CD4-positive, alpha-beta T cell treated with Interleukin-12 subunit alpha and Interleukin-12 subunit beta, for 1 hour (primary cell): ENCODE measurements at regions not wholly inside any gene's neighbourhood (a gene's known extent, or its start where the extent isn't known, plus 50 kb on each side); places are given as distances from the start of the nearest gene placed in this dataset.
A peak's percentile ranks its signal among the peaks of the same experiment; 100 is the strongest.
"Not testable (repeated sequence)": the region's sequence is repeated elsewhere in the genome, so short reads cannot be mapped to it uniquely, and the experiment has no call there.

ENCODE experiments used
- DNase-seq: peaks from one replicate; pipeline ENCODE4 v3.0.0-alpha.2; 2020

DNA sequence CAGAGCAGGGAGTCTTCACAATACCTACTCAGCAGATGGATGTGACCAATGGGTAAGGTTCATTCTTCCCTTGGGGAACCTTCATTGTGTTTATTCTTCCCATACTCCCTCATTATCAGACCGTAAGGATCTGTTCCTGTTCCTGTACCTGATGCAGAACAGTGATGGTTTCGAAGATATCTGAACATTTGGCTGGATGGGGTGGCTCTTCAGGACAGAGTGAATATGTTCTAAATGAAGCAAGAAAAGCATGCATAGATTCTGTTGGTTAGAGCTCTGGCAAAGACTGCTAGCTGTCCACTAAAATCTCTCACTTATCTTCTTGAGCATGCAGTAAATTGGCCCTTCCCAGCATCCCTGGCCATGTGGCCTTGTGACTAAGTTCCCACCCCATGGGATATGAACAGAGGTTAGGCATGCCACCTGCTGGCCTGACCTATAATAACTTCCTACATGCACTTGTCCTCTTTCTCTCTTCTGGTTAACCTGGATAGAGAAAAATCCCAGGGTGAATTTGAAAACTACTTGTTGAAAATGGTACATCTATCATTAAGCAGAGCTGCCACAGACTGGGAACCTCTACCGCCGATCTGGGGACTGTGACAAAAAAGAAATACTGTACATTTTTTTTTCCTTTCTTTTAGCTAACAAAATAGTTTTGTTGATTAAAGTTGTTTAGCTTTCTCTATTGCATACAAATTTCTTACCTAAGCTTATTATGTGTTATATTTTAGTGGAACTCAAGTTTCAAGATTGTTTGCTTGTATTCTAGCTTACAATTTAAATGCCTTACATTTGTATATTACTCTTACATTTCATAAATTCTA lies 60.0 kb upstream of the BANK1 start:
- peak; percentile 51 for DNase-seq

DNA sequence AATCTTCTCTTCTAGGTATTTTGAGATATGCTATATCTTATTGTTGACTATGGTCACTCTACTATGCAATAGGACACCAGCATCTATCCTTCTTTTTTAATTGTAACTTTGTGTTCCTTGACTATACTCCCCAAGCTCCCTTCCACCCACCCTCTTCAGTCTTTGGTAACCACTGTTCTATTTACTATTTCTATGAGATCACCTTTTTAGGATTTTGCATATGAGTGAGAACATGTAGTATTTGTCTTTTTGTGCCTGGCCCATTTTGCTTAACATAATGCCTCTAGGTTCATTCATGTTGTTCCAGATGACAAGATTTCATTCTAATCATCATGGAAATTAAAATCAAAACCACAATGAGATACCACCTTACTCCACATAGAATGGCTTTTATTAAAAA lies 63.3 kb upstream of the BANK1 start:
- no peak for DNase-seq

DNA sequence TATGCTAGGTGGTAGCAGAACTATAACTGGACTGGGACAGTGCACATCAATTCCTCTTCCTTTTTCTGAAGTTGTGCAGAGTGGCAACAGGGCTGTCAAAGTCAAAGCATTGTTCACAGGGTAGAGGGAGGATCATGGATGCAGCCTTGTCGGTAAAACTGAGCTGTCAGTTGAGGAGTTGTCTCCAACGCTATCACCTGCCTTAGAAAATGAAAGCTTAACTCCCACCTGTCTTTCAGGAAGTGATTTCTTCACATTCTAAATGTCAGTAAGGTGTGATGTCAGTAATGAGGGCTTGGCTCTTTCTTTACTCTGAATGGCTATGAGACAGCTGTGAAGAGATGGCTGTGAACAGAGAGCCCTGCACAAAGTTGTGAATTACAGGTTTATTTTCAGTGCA lies 66.4 kb upstream of the BANK1 start:
- DNase-seq: no peak

DNA sequence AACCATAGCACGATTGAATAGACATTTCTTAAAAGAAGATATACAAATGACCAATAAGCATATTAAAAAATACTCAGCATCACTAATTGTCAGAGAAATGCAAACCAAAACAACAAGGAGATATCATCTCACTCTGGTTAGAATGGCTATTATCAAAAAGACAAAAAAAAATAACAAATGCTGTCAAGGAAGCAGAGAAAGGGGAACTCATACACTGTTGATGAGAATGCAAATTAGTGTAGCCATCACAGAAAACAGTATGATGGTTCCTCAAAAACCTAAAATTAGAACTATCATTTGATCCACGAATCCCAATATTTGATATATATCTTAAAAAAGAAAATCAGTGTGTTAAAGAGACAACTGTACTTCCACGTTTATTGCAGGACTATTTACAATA lies 71.7 kb upstream of the BANK1 start:
- DNase-seq: no peak

- no peak for DNase-seq
These were observed 78.8 kb upstream of the BANK1 start for GRCh38 chr4:101711590-101712260.

- DNase-seq: no peak
These were observed 79.7 kb upstream of the BANK1 start for GRCh38 chr4:101710806-101711205.

GRCh38 chr4:101708293-101709039 lies 82.1 kb upstream of the BANK1 start:
- DNase-seq: no peak

DNA sequence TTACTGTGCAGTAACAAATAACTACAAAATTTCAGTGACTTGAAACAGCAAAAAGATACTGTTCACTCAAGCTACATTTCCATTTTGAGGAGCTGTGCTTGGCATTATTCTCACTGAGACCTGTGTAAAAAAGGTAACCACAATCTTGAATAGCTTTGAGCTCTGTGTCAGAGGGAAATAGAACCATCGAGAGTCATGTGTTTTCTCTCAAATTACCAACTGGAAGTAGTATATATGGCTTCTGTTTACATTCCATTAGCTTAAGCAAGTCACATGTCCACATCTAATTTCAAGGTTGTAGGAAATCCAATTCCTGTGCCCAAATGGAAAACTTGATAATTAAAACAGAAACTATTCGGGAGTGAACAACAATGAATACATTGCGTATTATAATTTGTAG lies 82.9 kb upstream of the BANK1 start:
- DNase-seq: no peak

- DNase-seq: no peak
These were observed 83.9 kb upstream of the BANK1 start for GRCh38 chr4:101706535-101707057.

- DNase-seq: no peak
These were observed 89.0 kb upstream of the BANK1 start for GRCh38 chr4:101701551-101701950.

DNA sequence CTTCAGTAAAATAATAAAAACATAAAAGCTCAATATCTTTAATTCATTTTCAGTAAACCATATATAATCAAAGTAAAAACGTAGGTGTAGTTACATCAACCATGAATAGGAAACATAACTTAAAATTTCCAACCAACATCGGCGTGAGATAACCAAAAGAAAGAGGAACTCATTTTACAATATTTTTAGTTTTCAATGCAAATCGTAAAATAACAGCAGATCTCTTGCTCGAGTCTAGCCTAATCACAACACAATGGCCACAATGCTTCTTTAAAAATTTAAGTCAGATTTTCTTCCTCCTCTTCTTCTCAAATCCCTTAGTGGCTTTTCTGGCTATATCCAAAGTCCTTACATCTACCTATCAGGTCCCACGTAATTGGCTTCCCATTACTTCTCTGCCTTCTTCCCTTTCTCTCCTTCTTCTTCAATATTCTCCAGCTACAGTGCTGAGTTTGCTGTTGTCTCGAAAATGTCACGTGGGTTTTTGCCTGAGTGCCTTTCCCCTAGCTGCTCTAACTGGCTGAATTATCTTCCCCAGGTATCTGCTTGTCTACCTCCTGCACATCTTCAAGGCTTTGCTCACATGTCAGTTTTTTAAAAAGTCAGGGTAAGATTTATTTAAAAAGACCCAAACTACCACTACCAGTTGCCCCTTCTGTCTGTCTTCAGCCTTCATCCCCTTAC lies 90.9 kb upstream of the BANK1 start:
- DNase-seq: no peak

DNA sequence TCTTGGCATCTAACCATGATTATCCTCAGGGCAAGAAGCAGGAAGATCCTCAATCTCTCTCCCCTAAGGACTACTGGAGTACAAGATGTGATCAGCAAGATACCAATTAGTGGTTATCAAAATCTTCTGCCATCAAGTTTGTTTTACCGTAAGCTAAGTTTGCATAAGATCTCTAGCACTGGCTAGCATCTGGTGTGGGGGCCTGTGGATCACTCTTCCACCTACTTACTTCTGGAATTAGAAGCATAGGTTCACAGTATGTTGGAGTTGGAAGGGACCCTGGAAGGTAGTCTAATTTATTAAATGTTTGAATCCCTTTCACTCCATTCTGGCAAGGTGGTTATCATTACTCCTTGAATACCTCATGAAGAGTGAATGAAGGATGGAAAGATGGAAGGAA lies 93.3 kb upstream of the BANK1 start:
- no peak for DNase-seq

DNA sequence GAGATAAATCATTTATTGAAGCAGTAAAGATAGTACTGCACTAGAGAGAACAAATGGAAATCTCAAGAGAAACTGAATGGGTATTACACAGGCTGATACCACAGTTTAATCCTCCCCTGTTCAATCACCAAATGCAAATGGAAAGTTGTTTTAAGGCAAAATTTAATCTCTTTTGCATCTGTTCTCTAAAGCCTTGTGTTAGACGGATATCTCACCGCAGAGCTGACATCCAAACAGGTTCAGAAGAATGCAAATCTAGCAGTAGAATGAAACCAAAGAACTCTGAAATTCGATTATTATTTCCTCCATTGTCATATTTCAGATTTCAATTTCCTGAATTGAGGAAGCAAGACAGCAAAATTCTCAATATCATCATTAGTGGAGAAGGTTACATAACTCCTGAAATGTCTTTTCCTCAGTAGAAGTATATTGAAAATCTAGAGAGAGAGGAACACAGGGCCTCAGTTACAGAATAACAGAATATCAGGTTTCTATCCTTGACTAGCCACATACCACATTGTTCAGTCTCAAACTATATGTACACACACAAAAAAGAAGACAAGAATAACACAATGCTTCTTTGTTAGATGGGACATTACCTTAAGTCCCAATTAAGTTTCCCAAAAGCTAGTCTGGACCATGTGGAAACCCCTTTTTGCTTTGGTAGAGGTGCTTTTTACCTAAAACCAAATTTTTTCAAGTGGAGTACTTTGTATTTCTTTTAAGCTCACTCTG lies 94.1 kb upstream of the BANK1 start:
- no peak for DNase-seq

GRCh38 chr4:101695176-101695575 lies 95.4 kb upstream of the BANK1 start:
- no peak for DNase-seq

DNA sequence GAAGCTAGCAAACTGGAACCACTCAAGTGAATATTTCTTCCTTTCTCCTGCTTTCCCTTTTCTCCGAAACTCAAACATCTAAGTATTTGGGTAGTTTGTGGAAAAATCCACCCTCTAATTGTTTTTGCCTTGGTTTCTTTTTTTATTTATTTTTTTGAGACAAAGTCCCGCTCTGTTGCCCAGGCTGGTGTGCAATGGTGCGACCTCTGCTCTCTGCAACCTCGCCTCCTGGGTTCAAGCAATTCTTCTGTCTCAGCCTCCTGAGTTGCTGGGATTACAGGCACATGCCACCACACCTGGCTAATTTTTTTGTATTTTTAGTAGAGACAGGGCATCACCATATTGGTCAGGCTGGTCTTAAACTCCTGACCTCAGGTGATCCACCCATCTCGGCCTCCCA lies 96.1 kb upstream of the BANK1 start:
- DNase-seq: not testable (repeated sequence)

DNA sequence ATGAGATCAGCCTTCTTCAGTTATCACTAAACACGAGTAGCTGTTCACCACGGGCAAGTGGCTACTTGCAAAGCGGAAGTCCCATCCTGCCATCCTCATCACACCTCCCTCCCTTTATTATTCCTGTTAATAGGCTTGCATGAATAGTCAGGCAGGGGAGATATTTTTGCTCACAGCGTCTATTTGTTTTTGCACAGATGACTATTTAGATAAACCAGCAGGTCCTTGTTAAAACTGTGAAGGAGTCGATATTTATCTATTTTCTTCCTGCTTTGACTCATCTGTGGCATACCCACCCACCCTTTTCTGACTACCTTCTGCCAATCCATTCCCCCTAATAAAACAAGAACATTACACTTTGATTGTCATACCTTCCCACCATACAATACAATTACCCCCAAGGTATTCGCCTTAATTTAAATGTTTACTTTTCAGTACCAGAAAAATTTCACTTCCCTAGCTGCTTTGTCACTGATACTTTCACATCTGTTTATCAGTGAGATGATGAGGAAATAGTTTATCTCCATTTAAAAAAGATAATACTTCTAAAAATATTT lies 96.6 kb upstream of the BANK1 start:
- no peak for DNase-seq

GRCh38 chr4:101689220-101689619 lies 101.3 kb upstream of the BANK1 start:
- DNase-seq: no peak

GRCh38 chr4:101685126-101685525 lies 105.4 kb upstream of the BANK1 start:
- no peak for DNase-seq

GRCh38 chr4:101682946-101683345 lies 107.6 kb upstream of the BANK1 start:
- DNase-seq: no peak

GRCh38 chr4:101678180-101678579 lies 112.3 kb upstream of the BANK1 start:
- DNase-seq: no peak

GRCh38 chr4:101670897-101671296 lies 119.6 kb upstream of the BANK1 start:
- DNase-seq: no peak

GRCh38 chr4:101670370-101670769 lies 120.2 kb upstream of the BANK1 start:
- DNase-seq: no peak
